NOMO-1 (cell line): ENCODE measurements at regions not wholly inside any gene's neighbourhood (a gene's known extent, or its start where the extent isn't known, plus 50 kb on each side); places are given as distances from the start of the nearest gene placed in this dataset.
"Not testable (repeated sequence)": the region's sequence is repeated elsewhere in the genome, so short reads cannot be mapped to it uniquely, and the experiment has no call there.

Source experiments
- DNase-seq, 2 experiments: peaks; one replicate each; lab custom pipeline; 2025; ENCODE audit not compliant: unreplicated experiment in 2 of 2; lab: John Stamatoyannopoulos, UW

DNA sequence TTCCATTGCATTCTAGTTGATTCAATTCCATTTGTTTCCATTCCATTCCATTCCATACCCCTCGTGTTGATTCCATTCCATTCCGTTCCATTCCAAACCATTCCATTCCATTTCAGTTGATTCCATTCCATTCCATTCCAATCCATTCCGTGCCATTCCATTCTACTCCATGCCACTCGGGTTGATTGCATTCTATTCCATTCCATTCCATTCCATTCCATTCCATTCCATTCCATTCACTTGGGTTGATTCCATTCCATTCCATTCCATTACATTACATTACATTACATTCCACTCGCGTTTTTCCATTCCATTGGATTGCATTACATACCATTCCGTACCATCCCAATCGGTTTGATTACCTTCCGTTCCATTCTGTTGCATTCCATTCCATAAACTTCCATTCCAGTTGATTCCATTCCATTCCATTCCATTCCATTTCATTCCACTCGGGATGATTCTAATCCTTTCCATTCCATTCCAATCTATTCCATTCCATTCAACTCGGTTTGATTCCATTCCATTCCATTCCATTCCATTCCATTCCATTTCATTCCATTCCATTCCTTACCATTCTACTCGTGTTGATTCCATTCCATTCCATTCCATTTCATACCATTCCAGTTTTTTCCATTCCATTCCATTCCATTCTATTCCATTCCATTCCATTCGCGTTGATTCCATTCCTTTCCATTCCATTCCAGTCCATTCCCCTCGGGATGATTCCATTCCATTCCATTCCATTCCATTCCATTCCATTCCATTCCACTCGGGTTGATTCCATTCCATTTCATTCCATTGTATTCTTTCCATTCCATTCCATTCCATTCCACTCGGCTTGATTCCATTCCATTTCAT is 1140.4 kb downstream of the RPIA start:
- DNase-seq = no peak

- no peak for DNase-seq
Observed at GRCh38 chr2:89833116-89833779, 1141.8 kb downstream of the RPIA start.

- no peak for DNase-seq
Observed at GRCh38 chr2:89833780-89834117, 1142.3 kb downstream of the RPIA start.

- DNase-seq = no peak
Observed at GRCh38 chr2:89834306-89834705, 1142.8 kb downstream of the RPIA start.

GRCh38 chr2:89836326-89836725 is 1144.9 kb downstream of the RPIA start:
- DNase-seq = not testable (repeated sequence)

- DNase-seq = no peak
Observed at GRCh38 chr2:89837962-89838625, 1146.6 kb downstream of the RPIA start.

- not testable (repeated sequence) for DNase-seq
Observed at GRCh38 chr2:89840175-89840574, 1148.7 kb downstream of the RPIA start.

GRCh38 chr2:89840781-89841475 is 1149.5 kb downstream of the RPIA start:
- not testable (repeated sequence) for DNase-seq

DNA sequence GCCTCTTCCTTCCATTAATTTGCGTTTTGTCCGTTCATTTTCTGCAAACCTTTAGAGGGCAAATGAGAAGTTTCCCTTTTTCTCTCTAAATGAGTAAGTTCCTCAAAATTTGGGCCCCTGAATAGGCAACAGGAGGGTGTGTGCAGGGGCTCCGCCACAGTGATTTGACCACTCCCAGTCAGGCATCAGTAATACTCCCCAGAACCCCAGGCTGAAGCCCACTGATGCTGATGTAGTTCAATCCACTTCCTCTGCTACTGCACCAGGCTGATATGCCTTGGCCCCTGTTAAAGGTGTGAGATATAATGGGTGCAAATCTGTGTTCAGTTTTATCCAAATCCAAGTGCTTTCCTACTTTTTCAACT is 1150.0 kb downstream of the RPIA start:
- no peak for DNase-seq

DNA sequence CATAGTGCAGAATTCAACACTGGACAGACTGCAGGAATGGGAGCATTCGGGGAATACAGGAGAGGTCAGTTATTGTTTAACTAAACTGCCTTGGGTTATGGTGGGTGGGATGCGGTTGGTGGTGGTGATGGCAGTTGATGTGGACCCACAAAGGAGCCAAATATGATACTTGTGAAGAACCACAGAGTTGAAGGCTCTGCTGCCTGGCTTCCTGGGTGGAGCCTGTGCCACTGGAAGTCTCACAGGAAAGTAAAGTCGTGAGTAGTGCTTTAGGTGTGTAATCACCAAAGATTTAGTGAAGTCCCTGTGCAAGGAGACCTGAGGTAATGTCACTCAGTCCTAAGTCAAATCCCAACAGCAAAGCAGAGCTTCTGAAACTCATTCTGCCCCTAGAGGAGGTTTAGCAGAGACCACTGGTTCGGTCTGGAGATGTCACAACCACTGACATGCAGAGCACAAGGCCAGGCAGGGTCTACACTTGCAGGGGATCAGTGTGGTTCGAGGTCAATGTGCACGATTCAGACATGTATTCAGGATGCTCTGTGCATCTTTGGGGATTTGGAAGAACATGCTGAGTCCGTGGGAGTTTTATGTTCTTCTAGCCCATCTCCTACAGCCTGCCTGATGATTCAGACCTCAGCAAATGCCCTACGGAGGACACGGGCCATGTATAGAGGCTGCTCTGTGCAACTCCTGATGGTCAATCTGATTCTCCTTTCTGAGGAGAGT is 1150.9 kb downstream of the RPIA start:
- no peak for DNase-seq

DNA sequence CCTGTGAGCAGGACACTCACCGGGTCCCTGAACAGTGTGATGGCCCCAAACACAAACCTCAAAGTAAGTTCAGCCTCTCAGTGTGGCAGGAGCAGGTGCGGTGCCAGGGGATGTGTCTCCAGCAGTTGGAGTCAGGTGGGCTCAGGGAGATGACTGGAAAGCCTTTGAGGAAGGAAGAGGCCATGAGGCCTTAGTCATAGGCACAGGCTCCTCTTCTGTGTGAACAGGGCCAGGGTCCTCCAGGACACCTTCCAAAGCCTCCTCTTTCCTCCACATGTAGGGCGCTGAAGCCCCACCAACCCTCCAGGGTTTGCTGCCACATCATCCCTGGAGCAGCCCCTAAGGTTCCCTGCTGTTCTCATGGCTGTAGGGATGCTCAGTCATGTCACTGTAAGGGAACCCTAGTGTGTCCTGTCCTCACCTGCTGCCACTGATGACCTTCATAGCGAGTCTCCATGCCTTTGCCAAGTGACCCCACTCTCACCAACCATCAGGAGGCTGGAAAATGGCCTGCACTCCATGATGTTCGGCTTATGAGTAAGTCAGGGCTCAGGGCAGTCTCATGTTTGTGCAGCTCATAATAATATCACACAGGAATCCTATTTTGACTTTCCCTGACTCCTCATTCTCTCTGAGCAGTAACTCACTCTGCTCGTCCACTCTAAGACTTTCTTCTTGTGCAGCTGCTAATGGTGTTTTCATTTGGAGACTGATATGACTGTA is 1152.9 kb downstream of the RPIA start:
- DNase-seq = no peak

DNA sequence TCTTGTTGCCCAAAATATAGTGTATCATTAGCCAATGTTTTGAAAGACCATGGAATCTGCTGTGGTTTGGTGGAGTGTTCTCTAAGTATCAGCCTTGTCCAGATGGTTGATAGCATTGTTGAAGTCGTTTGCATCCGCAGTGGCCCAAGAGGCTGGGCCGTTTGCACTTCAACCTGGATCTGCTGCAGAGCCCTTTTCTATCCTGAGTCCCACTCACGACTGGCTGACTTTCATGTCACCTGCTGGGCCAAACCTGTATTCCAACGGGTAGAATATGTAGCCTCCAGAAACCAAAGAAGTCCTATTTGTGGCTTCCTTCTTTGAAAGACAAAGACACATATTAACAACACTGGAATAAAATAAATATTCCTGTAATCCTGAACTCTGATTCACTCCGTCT is 1154.1 kb downstream of the RPIA start:
- DNase-seq = no peak

- no peak for DNase-seq
Observed at GRCh38 chr2:89848114-89848513, 1156.6 kb downstream of the RPIA start.

GRCh38 chr2:89848763-89849368 is 1157.4 kb downstream of the RPIA start:
- DNase-seq = no peak

DNA sequence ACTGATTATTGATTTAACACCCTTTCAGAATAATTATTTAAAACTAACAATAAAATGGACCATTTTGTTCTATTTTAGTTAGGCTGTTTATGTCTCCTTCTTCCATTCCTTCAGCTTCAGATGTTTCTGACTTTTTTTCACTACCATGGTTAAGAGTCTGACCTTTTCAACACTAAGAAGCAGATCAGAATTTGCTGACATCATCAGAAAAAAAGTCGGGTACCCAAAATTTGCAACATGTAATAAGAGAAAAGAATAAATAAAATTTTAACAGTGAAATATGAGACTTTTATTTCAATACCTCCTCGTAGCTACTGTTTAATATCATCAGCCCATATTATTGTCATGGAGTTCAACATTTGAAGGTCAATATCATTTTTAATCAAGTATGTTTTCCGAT is 1158.3 kb downstream of the RPIA start:
- no peak for DNase-seq

DNA sequence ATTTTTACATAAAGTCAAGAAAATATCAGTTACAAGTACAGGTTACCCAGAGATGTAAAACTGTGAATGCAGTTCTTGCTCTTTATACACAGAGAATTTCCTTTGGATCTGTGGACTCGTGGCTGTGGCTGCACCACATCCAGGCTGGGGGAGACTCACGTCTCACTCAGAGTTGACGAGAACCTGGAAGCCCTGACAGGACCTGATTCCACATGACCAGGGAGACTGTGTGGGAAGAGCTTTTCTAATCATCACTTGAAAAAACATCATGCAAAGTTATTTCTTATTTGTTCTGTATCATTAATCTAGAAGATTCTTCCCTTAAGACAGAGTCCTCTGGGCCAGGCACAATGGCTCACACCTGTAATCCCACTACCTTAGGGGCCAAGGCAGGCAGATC is 1159.0 kb downstream of the RPIA start:
- DNase-seq = no peak

GRCh38 chr2:89850881-89851582 is 1159.6 kb downstream of the RPIA start:
- no peak for DNase-seq

DNA sequence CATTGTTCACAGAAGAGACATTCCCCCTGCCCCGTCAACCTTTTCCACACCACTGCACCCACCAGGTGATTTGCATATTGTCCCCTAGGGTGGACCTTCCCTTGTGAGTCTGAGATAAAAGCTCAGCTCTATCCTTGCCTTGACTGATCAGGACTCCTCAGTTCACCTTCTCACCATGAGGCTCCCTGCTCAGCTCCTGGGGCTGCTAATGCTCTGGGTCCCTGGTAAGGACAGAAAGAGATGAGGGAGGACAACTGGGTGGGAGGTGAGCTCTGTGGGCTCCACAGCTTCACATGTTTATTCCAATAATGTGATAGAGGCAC is 1160.1 kb downstream of the RPIA start:
- DNase-seq = no peak

DNA sequence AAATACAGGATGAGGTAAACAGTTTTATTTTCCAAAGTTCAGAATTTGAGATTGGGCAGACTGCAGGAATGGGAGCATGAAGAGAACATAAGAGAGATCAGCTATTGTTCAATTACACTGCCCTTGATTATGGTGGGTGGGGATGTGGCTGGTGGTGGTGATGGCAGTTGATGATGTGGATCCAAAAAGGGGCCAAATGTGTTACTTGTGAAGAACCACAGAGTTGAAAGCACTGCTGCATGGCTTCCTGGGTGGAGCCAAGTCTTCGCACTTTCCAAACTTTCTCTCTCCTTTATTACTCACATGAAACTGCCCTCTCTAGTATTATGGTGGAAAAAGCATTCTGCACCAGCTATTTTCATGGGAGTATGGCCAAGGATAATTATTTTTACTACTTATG is 1162.0 kb downstream of the RPIA start:
- not testable (repeated sequence) for DNase-seq
